Testis (tissue), 2 donors: ENCODE measurements at regions not wholly inside any gene's neighbourhood (a gene's known extent, or its start where the extent isn't known, plus 50 kb on each side); places are given as distances from the start of the nearest gene placed in this dataset.

Experiments used
- DNase-seq: peaks from one replicate; pipeline ENCODE4 v3.0.0-alpha.2; 2019
- H3K27ac ChIP-seq, 2 donors: fragments of 200-600 bp; sonication (generic); one replicate each; pipeline ENCODE4 v1.5.1; 2019
- H3K27me3 ChIP-seq: fragments of 200-600 bp; sonication (generic); one replicate; pipeline ENCODE4 v1.5.1; 2019
- H3K36me3 ChIP-seq: fragments of 200-600 bp; sonication (generic); one replicate; pipeline ENCODE4 v1.5.1; 2017; ENCODE audit warnings: low read depth; ENCODE audit errors: missing control alignments
- H3K4me1 ChIP-seq: fragments of 200-600 bp; sonication (generic); one replicate; pipeline ENCODE4 v1.5.1; 2019
- H3K4me3 ChIP-seq, 2 donors: fragments of 200-600 bp; sonication (generic); one replicate each; pipeline ENCODE4 v1.5.1; 2017 to 2019
- H3K9me3 ChIP-seq: fragments of 200-600 bp; sonication (generic); one replicate; pipeline ENCODE4 v1.5.1; 2017
- POLR2A ChIP-seq: fragments of 450-650 bp; IDR thresholded peaks from one replicate; pipeline ENCODE4 v1.6.1; 2017; ENCODE audit warnings: antibody characterized with exemption, mild to moderate bottlenecking, moderate library complexity
- WGBS, 2 donors: methylation state at CpG; one replicate each; pipeline ENCODE4 v1.1.5; 2018; 5-methylcytosine and 5-hydroxymethylcytosine counted together
- intact Hi-C: fragments of 100-400 bp; cut with DNase I; formaldehyde crosslinking; loops from one replicate; pipeline ENCODE4 v1.15.1; 2023; ENCODE audit warnings: low total_unique reads
- TF ChIP-seq, protein P1 (sequence below), 3 experiments: fragments of 450-650 bp in 2 of 3; fragments of 200-600 bp in 1 of 3; sonication (generic) in 1 of 3; IDR thresholded peaks; one replicate each; pipeline ENCODE4 v1.5.1; 2016 to 2019; ENCODE audit warnings: antibody characterized with exemption in 3 of 3, mild to moderate bottlenecking in 2 of 3, moderate library complexity in 1 of 3

DNA sequence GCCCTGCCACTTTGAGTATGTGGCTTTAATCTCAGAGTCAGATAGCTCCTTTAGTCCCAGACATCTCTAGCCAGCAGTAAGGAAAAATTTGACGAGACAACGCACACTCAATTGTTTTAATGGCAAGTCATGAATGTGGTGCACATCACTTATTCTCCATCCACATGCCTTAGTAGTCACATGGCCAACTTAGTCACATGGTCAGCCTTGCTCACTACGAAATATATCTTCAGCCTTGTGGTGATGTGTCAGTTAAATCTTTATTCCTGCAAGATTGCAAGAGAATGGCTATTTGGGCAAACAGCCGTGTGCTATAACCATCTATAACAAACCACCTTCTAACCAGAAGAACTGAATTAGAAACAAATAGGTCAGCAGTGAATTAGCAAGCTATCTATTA lies 871.1 kb upstream of the CELF2 start:
- WGBS, 2 donors: 87 to 92% methylated on average over 4 of the region's 4 CpGs
- Histone ChIP-seq H3K36me3 (no peaks in the 10 kb centered on the region), H3K9me3 (no peaks in the 10 kb centered on the region), H3K27ac (no peak overlapping the region), H3K4me1 (no peaks in the 10 kb centered on the region), H3K27me3 (no peaks in the 10 kb centered on the region), H3K4me3 (no peak overlapping the region)
- no peak for TF ChIP-seq POLR2A
- TF ChIP-seq, protein P1, sequence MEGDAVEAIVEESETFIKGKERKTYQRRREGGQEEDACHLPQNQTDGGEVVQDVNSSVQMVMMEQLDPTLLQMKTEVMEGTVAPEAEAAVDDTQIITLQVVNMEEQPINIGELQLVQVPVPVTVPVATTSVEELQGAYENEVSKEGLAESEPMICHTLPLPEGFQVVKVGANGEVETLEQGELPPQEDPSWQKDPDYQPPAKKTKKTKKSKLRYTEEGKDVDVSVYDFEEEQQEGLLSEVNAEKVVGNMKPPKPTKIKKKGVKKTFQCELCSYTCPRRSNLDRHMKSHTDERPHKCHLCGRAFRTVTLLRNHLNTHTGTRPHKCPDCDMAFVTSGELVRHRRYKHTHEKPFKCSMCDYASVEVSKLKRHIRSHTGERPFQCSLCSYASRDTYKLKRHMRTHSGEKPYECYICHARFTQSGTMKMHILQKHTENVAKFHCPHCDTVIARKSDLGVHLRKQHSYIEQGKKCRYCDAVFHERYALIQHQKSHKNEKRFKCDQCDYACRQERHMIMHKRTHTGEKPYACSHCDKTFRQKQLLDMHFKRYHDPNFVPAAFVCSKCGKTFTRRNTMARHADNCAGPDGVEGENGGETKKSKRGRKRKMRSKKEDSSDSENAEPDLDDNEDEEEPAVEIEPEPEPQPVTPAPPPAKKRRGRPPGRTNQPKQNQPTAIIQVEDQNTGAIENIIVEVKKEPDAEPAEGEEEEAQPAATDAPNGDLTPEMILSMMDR (IDR thresholded peaks at IDR 0.05): no peak
- intact Hi-C loops: no loop called here
- DNase-seq: no peak

DNA sequence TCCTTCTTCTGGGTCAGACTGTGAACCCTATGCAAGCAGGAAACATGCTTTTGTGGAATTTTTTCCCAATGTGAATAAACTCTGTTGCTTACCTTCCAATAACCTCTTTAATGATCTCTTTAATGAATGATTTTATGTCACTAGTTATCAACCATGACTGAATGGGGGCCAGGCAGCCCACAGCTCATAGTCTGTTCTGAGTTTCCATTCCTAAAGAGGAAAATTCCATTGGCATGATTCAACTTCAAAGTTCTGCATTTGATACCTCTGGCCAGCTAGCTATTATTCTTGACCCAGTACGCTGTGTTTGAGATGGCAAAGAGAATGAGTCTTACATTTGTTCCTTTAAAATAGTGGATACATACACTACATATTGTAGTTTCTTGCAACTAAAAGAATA lies 867.8 kb upstream of the CELF2 start:
- H3K27ac ChIP-seq: no peak overlapping the region
- no peak for DNase-seq
- TF ChIP-seq, protein P1 (IDR thresholded peaks at IDR 0.05): no peak
- TF ChIP-seq POLR2A: no peak
- 57 to 90% methylated on average over 1 of the region's 1 CpG for WGBS, 2 donors
- no peaks in the 10 kb centered on the region for H3K9me3 ChIP-seq
- intact Hi-C loops: no loop called here
- H3K36me3 ChIP-seq: no peaks in the 10 kb centered on the region
- no peaks in the 10 kb centered on the region for H3K4me1 ChIP-seq
- H3K4me3 ChIP-seq: no peak overlapping the region
- H3K27me3 ChIP-seq: no peaks in the 10 kb centered on the region

DNA sequence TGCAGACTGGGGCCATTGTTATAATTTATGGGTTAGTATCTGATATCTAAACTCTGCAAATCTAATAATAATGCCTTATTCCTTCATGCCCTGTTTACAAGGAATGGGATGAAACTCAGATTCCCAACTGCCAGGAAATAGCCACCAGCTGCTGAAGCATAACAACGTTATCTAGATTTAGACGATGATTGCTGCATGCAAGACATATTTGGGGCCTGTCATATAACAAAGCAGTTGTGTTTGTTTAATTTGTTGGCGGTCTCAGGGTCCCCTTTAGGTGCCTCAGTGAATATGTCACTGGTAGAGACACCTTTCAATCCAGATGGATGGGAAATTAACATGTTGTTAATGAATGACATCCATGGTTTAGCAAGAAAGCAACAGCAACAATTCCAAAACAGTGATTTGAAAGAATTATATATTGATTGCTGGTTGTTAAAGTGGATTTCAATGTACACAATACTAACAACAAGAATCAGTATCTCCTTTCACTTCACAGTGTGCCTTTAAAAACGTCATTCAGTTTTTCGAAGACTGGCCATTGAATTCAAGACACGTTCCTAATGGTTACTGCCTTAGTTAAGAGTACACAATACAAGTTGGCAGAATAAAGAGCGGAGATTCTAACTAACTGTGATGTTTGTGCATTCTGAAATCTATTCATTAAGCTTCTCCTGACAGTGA lies 860.6 kb upstream of the CELF2 start:
- no peak overlapping the region for H3K4me3 ChIP-seq
- DNase-seq: no peak
- intact Hi-C loops: no loop called here
- TF ChIP-seq, protein P1 (IDR thresholded peaks at IDR 0.05): no peak
- TF ChIP-seq POLR2A: no peak
- H3K27ac ChIP-seq: no peak overlapping the region
- no peaks in the 10 kb centered on the region for H3K36me3 ChIP-seq
- H3K4me1 ChIP-seq: no peaks in the 10 kb centered on the region
- WGBS, 2 donors: 83 to 87% methylated on average over 7 of the region's 7 CpGs
- no peaks in the 10 kb centered on the region for H3K27me3 ChIP-seq
- H3K9me3 ChIP-seq: no peaks in the 10 kb centered on the region

DNA sequence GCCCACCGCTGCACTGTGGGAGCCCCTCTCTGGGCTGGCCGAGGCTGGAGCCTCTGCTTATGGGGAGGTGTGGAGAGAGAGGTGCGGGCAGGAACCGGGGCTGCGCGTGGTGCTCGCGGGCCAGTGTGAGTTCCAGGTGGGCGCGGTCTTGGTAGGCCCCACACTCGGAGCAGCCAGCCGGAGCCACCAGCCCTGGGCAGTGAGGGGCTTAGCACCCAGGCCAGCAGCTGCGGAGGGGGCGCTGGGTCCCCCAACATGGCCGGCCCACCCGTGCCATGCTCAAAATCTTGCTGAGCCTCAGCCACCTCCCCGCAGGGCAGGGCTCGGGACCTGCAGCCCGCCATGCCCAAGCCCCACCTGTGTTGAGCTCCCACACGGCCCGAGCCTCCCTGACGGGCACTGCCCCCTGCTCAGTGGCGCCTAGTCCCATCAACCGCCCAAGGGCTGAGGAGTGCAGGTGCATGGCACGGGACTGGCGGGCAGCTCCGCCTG lies 856.8 kb upstream of the CELF2 start:
- WGBS, 2 donors: 91 to 96% methylated on average over 4 to 21 of the region's 27 CpGs

More for the DNA sequence above, 856.8 kb upstream of the CELF2 start:
- no peaks in the 10 kb centered on the region for H3K9me3 ChIP-seq
- no peak overlapping the region for H3K27ac ChIP-seq
- no peaks in the 10 kb centered on the region for H3K4me1 ChIP-seq
- DNase-seq: no peak
- H3K36me3 ChIP-seq: no peaks in the 10 kb centered on the region
- intact Hi-C loops: no loop called here
- no peak overlapping the region for H3K4me3 ChIP-seq
- H3K27me3 ChIP-seq: no peaks in the 10 kb centered on the region
- TF ChIP-seq, protein P1 (IDR thresholded peaks at IDR 0.05): no peak
- no peak for TF ChIP-seq POLR2A
